HFFc6 (cell line): ENCODE measurements at regions not wholly inside any gene's neighbourhood (a gene's known extent, or its start where the extent isn't known, plus 50 kb on each side); places are given as distances from the start of the nearest gene placed in this dataset.

Source experiments
- DNase-seq: peaks from one replicate; pipeline ENCODE4 v3.0.0-alpha.2; 2018
- H3K27ac Mint-ChIP-seq: 2 replicates; pipeline ENCODE4 v1.8.0; 2020; ENCODE audit warnings: mild to moderate bottlenecking, mixed read lengths
- H3K27me3 Mint-ChIP-seq: 2 replicates; pipeline ENCODE4 v1.8.0; 2021; ENCODE audit warnings: mild to moderate bottlenecking, moderate library complexity, mixed read lengths; ENCODE audit not compliant: insufficient read depth
- H3K36me3 Mint-ChIP-seq: 2 replicates; pipeline ENCODE4 v1.8.0; 2021; ENCODE audit warnings: low read depth, mixed read lengths
- H3K4me1 Mint-ChIP-seq: 2 replicates; pipeline ENCODE4 v1.8.0; 2020; ENCODE audit warnings: low read depth, mixed read lengths
- H3K4me3 Mint-ChIP-seq: 2 replicates; pipeline ENCODE4 v1.8.0; 2020; ENCODE audit warnings: mild to moderate bottlenecking, moderate library complexity, mixed read lengths
- H3K9me3 Mint-ChIP-seq: 2 replicates; pipeline ENCODE4 v1.8.0; 2020; ENCODE audit warnings: mild to moderate bottlenecking, mixed read lengths
- CTCF ChIP-seq: fragments of 200-600 bp; sonication (generic); IDR thresholded peaks from 2 replicates; pipeline ENCODE4 v1.5.0; 2021; ENCODE audit warnings: antibody characterized with exemption, mild to moderate bottlenecking

GRCh38 chr5:6822556-6823343 lies 109.5 kb downstream of the TENT4A start:
- no peak overlapping the region for H3K27ac Mint-ChIP-seq
- TF ChIP-seq CTCF: no peak
- no peak for DNase-seq
- no peak overlapping the region for H3K4me3 Mint-ChIP-seq
- peaks cover 6% of the 10 kb centered on the region for H3K4me1 Mint-ChIP-seq
- peaks cover 10% of the 10 kb centered on the region; the same call in 1 of the 2 replicates for H3K36me3 Mint-ChIP-seq
- H3K9me3 Mint-ChIP-seq: peaks cover 6% of the 10 kb centered on the region
- peaks cover 28% of the 10 kb centered on the region for H3K27me3 Mint-ChIP-seq

DNA sequence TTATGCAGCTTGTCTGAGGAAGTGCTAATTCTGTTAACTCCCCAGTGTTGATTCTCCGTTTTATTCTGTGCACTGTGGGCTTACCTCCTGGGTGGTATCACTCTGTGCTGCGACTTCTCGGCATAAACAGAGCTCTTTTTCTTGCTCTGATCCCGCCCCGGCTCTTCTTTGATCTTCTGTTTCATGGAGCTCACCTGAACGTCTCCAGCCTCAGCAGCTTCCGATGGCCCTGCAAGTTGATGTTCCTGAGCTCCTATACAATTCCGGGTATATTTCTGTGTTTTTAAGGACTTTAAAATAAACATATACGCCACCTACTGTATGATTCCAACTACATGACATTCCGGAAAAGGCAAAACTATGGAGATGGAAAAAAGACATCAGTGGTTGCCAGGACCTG lies 110.8 kb downstream of the TENT4A start:
- TF ChIP-seq CTCF: peak; percentile 38
- H3K9me3 Mint-ChIP-seq: peaks cover 6% of the 10 kb centered on the region
- no peak overlapping the region for H3K27ac Mint-ChIP-seq
- peaks cover 32% of the 10 kb centered on the region for H3K27me3 Mint-ChIP-seq
- DNase-seq: no peak
- no peak overlapping the region for H3K4me3 Mint-ChIP-seq
- peaks cover 17% of the 10 kb centered on the region for H3K4me1 Mint-ChIP-seq
- peaks cover 10% of the 10 kb centered on the region; the same call in 1 of the 2 replicates for H3K36me3 Mint-ChIP-seq

DNA sequence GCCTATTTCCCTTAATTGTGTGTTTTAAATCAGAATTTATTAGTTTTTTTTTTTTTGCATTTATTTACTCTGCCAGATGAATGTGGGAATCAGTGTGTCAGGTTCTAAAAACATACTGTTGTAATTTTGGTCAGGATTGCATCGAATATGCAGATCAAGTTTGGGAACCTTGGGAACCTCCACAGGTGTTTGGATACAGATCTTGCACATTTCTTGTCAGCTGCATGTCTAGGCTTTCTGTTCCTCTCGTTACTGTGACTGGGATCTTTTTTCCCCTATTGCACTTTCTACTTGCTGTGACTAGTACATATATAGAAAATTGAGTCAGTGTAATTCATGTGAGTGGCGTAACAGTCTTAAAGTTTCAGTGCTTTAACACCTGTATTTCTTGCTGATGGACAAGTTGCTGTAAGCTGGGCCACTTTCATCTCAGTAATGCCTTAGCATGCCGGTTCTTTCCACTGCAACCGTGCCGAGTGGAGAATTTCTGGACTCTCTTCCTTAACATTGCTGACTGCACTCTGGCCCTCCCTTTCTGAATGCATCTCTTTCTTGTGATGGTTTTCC lies 112.5 kb downstream of the TENT4A start:
- H3K27ac Mint-ChIP-seq: no peak overlapping the region

DNA sequence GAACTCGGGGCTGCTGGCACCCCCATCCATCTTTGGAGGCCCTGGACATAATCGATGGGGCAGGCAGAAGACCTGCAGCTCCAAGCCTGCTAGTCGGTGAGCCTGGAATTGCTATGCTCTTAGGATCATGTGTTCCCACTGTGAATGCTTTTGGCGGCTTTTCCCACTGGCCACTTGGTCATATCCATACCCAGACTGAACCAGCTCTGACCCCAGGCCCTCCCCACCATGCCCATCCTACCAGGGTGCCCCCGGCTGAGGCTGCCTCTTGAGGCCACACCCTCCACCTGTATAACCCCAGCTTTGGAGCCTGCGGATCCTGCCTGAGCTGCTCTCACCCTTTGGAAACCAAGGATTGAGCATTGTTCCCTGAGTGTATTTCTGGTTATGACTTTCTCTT lies 113.5 kb downstream of the TENT4A start:
- Mint-ChIP-seq H3K4me3 (no peak overlapping the region), H3K9me3 (peaks cover 7% of the 10 kb centered on the region; the same call in 1 of the 2 replicates), H3K27ac (no peak overlapping the region), H3K36me3 (peaks cover 6% of the 10 kb centered on the region; the same call in 1 of the 2 replicates), H3K4me1 (peaks cover 17% of the 10 kb centered on the region), H3K27me3 (peaks cover 27% of the 10 kb centered on the region)
- TF ChIP-seq CTCF: no peak
- DNase-seq: no peak

More for the DNA sequence above, 112.5 kb downstream of the TENT4A start:
- Mint-ChIP-seq H3K36me3 (peaks cover 10% of the 10 kb centered on the region), H3K27me3 (peaks cover 32% of the 10 kb centered on the region), H3K9me3 (peaks cover 7% of the 10 kb centered on the region), H3K4me1 (peaks cover 17% of the 10 kb centered on the region), H3K4me3 (no peak overlapping the region)
- no peak for DNase-seq
- no peak for TF ChIP-seq CTCF

DNA sequence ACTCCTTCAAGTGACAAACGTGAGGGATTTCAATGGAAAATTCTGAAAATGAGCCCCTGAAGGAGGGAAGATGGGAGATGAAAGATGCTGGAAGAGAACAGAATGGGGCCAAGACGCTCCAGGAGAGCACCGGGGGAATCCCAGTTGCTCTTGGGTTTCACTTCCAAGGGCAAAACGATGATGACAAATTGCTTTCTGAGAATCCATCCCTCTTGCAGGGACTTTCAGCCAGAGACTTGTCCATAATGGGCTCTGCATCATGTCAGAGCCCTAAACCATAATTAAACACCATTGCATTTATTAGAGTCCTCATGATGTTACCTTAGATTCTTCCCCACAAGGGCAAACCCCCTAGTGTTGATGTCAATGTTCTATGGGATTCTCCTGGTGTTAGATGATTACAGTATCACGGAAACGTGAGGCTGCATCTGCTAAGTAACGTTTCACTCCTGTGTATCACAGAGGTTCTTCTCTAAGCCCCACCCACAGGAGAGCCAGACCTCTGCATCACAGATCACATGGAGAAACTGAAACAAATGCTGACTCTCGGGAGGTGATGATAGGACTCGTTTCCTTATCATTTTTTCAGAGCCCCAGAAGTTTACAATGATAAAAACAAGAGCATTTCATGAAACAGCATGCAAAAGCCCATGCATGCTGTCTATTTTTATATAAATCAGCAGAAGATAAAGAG lies 114.4 kb downstream of the TENT4A start:
- TF ChIP-seq CTCF: no peak
- Mint-ChIP-seq H3K4me3 (peak overlapping the region; percentile 84), H3K36me3 (peaks cover 4% of the 10 kb centered on the region; the same call in 1 of the 2 replicates), H3K27ac (no peak overlapping the region), H3K4me1 (peaks cover 19% of the 10 kb centered on the region), H3K9me3 (peaks cover 7% of the 10 kb centered on the region; the same call in 1 of the 2 replicates), H3K27me3 (peaks cover 20% of the 10 kb centered on the region)
- no peak for DNase-seq
